Amygdala (tissue), 56 donors: ENCODE measurements at regions not wholly inside any gene's neighbourhood (a gene's known extent, or its start where the extent isn't known, plus 50 kb on each side); places are given as distances from the start of the nearest gene placed in this dataset.

Experiments used
- DNase-seq, 56 donors: peaks; one replicate each; lab custom pipeline; 2025; lab: John Stamatoyannopoulos, UW

DNA sequence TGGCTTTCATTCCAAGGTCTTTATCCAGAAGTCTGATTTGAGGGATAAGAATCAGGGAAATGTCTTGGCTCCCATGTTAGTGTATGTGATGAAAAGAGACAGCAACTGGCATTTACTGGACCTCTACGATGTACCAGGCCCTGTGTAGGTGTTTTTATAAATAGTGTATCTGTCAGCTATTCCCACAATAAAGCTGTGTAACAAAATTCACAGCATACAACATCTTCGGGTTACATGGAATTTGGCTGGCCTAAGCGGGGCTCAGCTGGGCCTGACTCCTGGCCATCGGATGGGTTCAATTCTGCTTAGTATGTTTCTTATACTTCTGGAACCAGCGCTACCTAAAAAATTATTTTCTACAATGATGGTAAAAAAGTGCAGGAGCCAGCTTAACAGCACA lies 128.2 kb downstream of the SNX5 start:
- DNase-seq: no peak

DNA sequence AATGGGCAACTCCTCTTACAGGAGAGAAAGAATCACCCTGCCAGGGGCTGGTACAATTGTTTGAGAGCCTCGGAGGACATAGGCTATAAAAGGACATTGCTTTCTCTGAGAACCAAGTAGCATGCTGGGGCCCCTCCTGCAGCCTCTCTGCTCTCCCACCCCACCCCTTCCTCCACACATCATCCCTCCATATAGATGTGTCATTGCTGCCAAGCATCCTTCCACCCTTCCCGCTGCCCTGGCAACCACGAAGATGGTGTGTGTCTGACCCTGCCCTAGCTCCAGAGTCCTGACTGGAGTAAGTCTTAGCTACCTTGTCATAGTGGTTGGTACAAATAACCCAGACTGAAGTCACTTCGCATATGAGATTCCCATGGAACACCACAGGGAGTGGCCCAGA lies 129.7 kb downstream of the SNX5 start:
- DNase-seq: no peak

DNA sequence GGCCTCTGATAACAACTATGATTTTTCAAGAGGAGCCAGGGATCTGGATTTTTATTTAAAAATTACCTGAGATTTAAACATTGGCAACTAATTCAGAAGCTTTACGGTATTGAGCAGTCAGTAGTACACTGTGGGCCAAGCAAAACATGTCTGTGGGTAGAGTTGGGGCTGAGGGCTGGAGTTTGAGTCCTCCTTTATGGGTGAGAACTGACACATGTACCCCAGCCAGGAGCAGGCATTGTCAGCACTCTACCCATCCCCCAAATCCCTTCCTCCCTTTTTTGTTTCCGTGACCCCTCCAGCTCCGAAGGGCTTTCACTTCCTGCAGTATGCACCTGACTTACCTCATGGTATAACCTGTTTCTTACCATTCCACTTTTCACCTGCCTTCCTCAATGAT lies 131.4 kb downstream of the SNX5 start:
- DNase-seq: no peak

DNA sequence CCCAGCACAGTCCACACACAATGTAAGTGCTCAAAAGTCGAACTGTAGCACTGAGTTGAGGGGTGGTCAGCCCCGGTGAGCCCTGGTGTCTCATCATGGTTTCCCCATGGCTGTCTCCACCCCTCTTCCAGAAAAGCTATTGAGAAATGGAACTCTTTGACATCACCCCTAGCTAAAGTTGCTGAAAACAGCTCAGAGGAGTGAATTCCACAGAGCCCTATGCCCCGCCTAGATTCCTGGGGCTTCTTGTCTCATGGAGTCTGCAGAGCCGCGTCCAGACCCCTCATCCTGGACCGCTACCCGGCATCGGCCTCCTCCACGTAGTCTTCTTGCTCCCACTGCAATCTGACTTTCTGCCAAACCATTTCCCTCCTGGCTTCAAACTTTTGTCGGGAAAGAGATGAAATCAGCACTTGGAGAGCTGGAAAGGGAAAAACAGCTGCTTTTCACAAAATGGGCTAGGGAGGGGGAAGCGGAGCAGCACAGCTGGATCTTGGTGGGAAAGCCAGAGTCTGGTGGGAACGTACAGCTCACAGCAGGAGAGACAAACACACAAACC lies 132.2 kb downstream of the SNX5 start:
- no peak for DNase-seq

DNA sequence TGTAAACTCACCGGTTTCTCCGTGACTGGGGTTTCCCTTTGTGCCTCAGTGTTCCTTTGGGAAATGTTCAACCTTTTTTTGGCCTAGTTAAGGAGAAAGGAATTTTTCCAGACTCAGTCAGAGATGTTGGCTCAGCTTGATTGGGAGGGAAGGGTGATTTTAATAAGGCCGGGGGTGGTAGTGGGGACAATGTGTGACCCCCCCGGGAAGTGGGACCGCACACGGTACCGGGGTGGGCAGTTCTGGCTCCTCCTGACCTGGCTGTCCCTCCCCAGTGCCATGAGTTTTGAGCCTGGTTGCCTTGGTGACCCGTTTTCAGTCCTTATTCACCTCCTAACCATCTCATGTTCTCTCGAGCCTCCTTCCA lies 132.7 kb downstream of the SNX5 start:
- DNase-seq: no peak

DNA sequence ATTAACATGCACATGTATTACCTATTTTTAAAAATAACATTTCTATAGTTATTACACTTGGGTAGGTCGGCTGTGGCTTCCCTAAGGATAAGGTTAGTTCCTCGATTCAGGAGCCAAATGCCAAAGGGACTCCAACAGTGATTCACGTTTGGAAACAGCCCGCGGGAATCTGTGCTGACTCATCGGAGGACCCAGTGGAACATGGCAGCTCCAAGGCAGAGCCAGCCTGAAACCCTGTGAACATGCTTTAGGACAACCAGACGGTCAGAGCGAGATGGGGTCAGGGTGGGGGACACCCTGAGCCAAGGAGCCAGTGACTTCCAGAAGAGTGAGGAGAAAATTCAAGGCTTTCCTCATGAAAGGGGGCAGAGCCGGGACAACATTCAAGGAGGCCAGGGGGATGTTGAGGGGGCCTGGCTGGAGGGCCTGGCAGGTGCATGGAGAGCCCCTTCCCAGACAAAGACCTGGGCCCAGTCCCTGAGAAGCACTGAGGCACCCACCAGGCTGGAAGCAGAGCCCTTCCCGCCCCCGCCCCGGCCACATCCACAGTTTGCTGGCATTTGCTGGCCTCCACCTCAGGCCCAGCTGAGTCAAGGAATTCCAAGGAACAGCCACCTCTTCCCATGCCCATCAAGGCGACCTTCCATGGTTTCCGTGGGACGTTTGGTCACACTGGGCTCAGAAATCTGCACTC lies 133.2 kb downstream of the SNX5 start:
- no peak for DNase-seq

DNA sequence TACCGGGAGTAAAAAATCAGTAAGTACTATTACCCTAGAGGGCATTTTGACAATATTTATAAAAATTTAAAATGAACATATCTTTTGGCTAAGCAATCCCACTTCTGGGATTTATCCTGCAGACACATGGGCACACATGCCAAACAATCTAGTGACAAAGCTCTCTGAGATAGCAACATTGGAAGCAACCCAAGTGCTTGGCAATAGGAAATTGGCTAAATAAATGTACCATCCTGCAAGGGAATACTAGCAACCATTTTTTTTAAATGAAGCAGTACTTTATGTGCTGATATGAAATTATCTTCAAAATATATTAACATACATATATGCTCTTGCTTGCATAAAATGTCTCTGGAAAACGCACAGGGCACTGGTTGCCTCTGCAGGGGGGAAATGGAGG lies 133.8 kb downstream of the SNX5 start:
- DNase-seq: no peak

DNA sequence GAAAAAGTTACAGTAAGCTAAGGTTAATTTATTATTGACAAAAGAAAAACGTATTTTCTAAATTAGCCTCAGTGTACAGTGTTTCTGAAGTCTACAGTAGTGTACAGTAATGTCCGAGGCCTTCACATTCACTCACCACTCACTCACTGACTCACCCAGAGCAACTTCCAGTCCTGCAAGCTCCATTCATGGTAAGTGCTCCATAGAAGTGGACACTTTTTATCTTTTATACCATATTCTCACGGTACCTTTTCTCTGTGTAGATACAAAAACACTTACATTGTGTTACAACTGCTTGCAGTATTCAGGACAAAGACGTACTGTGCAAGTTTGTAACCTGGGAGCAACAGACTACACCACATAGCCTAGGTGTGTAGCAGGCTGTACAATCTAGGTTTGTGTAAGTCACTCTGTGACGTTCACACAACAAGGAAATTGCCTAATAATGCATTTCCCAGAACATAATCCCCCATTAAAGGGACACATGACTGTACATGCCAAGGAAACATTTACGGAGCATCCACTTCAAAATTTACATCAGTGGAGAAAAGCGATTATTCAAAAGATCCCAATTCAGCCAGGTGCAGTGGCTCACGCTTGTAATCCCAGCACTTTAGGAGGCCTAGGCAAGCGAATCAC lies 133.4 kb downstream of the BANF2 start:
- DNase-seq: no peak

DNA sequence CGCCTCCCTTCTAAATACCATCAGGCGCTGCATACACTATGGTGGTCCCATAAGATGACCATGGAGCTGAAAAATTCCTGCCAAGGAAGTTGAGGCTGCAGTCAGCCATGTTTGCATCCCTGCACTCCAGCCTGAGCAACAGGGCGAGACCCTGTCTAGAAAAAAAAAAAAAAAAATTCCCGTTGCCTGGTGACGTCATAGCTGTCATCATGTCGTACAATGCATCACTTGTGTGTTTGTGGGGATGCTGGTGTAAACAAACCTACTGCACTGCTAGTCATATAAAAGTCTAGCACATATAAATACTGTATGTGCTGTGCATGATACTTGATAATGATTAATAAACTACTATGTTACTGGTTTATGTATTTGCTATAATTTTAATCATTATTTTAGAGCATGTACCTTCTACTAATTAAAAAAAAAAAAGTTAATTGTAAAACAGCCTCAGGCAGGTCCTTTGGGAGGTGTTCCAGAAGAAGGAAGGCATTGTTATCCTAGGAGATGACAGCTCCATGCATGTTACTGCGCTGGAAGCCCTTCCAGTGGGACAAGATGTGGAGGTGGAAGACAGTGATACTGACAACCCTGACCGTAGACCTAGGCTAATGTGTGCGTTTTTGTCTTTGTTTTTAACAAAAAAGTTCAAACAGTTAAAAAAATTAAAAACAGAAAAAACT lies 132.6 kb downstream of the BANF2 start:
- DNase-seq: no peak

DNA sequence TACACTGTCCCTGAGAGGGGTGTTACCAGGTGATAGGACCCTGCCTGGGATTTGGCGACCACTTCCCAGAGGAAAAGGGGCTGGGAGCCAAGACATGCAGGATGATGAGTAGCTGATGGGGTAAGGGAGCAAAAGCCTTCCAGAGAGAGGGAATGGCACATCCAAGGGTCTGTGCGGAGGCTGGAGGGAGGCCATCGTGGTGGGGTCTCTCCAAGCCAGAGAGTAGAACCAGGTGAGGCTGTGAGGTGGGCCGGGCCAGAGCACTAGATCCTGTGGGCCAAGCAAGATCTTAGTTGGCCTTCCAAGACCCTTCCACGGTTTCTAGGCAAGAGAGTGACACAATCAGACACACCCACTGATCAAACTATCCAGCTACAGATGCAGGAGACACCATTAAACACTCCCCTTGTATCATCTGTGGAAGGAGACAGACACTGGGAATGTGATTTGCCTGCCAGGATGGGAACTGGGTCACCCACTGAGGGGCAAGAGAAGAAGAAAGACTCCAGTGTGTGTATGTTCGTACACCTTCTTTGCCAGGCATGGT lies 128.9 kb downstream of the BANF2 start:
- DNase-seq: no peak

DNA sequence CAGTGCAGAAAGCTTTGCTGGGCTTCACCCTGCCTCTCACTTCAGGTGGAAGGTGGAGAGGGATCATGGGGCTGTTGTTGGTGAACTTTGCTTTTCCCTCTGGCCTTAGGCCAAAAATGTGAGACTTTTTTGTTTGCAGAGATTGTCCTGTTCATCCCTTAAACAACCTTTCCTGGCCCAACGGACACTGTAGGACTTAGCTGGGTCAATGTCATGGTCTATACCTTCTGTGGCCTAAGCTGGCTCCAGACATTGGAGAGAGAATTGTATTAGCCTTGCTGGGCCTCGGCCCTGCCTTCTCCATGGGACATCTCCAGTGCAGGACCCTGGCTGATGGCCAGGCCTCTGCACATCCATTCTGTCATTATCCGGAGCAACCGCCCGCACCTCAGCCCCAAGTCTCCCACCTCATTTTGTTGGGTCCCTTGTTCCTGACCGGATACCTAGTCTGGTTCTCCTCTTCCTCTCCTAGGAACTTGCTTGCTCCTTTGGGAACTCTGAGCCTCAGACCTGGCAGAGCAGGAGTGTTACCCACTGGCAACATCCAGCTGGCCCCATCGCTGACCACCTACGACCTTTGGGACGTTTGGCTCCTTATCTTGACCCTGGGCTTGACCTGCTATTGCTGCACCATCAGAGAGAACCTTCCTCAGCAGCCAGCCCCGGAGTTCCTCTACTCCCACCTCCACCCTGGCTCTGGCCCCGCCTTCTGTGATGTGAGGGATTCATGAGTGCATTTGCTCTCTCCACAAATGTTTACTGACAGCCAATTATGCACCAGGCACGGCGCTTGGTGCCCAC lies 128.2 kb downstream of the BANF2 start:
- no peak for DNase-seq

DNA sequence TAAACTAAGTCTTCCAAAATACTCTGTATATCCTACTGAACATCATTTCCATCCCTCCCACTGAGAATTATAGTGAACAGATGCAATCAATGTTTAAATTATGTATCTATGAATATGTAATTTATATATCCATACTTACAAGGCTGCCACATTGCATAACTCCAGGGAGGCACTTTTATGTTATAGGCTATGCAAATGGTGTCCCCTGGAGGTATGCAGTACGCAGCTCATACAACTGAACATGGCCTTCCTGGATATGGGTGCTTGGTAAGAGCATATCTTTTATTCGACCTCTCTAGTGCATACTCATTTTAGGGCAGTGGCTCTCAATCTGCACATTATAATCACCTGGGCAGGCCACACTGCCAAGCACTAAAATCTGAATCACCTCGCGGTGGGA lies 127.3 kb downstream of the BANF2 start:
- no peak for DNase-seq

DNA sequence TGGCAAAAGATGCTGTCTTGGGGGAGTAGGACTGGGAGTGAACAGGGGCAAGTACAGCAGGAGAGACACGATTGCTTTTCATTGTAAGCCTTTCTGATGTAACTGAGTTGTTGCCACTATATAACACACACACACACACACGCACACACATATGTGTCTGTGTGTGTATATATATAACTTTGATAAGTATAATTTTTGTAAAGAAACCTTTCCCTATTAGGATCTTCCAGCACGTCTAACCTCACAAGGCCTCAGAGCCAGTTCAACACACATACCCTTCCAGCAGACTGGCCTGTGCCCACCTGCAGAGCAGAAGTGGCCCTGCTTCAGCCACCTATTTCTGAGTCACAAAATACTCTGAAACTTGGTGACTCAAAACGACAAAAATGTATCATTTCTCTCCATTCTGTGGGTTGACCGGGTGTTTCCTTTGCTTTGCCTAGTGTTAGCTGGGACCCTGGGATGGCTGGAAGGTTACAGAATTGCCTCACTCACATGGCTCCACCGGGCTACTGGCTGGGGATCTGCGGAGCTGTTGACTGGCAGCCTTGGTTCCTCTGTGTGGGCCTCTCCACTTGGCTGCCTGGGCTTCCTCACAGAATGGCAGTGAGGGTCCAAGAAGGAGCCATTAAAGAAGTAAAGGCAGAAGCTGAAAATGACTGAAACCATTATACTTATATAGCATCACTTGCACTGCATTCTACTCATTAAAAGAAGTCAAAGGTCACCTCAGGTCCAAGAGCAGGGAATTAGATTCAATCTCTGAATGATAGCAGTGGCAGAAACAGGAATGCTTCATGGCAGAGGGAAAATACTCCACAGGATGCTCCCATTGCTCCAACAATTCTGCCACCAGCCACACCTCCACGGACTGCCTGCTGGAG lies 126.4 kb downstream of the BANF2 start:
- no peak for DNase-seq

DNA sequence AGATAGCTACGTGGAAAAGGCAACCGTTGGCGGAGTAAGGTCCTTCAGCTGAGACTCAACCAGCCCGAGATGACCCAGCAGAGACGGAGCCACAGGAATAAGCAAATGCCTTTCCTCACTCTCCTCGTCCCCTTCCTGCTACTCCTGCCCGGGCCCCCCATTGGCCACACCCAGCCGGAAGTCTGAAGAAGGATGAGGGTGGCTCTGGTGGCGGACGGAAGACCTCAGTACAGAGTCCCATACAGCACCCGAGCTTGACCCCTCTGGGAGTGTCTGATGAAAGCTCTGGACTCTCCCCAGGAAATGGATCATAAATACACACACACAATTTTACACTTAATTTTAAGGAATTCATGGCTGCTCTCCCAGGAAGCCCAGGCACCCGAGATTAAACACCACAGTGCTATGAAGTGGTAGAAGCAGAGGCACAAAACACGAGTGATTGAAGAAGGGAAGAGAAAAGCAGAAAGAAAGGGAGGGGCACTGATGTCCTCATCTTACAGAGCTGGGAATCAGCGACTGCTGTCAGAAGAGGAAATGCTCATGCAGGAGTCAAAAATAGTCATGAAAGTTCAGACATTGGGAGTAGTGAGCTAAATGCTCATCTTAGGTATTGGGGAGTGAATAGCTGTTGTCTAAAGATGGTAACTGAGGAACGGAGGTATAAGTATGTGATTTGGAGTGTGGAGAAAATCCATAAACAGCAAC lies 125.6 kb downstream of the BANF2 start:
- DNase-seq: no peak

DNA sequence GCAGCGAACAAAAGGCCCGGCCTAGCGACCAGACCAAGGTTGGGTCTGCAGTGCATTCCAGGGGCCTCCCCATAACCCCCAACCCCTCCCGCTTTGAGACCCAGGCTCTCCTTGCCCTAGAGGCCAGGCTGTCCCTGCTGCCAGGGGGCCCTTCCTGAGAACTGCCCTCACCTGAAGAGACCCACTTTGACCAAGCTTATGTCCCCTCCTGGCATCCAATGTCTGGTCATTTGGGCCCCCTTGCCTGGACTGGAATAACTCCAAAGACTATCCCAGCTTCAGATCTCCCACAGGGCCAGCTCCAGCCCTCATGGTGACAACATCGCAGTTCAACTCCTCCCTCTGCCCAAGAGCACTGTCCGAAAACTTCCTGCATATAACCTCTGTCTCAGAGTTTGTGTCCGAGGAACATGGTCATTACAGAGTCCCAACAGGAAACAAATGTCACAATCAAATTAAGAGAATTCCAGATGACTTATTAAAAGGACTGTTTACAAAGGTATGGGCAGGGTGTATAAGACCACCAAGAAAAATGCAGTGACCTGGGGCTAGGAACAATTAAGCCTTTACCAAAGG lies 125.0 kb downstream of the BANF2 start:
- no peak for DNase-seq

DNA sequence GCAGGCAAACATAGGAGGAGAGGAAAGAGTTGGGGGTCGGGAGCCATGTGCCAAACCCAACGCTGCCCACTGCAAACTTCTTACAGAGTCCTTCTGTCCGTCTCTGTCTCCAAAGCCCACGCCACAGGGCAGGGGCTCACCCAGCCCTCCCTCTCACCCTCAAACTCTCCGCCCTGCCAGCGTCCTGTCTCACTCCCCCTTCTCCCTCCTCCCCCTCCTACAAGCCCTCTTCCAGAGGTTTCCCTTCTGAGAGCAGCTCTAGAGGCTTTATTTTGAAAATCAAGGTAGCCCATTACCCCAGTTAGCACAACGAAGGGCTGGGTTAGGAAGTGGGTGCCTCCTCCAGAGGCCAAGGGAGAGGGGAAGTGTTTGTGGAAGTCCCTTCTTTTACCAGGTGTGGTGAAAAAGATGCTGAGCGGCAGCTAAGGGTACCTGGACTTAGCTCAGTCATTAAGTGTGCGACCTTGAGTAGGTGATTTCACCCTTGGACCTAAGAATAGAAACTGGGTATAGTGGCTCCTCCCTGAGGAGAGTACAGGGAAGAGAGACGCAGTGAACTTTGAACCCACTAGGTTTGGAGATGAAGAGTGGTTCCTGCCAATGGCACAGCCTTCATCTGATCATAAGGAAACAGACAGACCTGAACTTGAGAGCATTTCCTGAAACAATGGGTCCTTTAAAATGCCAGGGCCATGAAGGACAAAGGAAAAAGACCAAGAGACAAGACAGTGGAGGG lies 123.8 kb downstream of the BANF2 start:
- DNase-seq: no peak

DNA sequence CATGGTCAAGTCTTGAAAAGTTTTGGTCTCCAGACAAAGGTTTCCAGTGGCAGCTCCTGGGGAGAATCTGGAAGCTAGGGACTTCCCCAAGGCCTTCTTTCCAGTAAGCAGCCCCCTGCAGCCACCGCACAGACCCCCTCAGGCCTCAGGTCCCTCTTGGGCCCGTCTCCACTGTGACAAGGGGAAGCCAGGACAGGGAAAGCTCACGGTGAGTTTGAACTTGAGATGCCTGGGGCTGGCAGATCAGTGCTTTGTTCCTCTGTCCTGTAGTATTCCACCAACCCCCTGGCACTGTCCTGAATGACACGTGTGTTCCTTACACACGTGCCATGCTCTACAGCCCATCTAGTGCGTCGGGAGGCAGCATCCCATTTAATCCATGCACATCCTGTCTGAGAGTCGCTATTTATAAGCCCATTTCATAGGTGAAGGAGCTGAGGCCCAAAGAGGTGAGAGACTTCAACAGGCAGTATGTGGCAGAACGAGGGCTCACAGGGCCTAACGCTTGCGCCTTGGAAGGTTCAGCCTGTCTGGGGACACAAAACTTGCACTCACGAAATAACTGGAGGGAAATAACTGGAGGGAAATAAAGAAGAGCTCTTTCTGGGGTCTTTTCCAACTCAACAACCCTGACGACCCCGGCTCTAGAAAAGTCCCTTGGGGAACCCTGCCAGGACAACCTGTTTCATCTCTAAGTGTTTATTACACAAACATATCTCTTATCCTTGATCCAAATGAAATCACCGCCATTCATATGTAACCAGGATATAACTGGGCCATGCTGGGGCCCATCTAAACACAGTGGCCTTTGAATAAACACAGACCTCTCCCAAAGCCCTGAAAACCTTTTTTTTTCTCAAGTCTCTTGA lies 123.0 kb downstream of the BANF2 start:
- DNase-seq: no peak
